ENCODE measurements at regions not wholly inside any gene's neighbourhood (a gene's known extent, or its start where the extent isn't known, plus 50 kb on each side); places are given as distances from the start of the nearest gene placed in this dataset.

- H2AK5ac ChIP-seq (ENCODE audit: low read depth, low read length) = no peak overlapping the region
- H3K4me2 ChIP-seq (ENCODE audit: low read depth, low read length) = no peak overlapping the region
- no peaks in the 10 kb centered on the region for H3K9me1 ChIP-seq (ENCODE audit: insufficient read depth, low read length)
- no peak for ATAC-seq (ENCODE audit: low read depth)
- H3K27ac ChIP-seq (ENCODE audit: insufficient read depth, low read length) = no peak overlapping the region
- no peak for DNase-seq
- H2AFZ ChIP-seq (replicated peaks; ENCODE audit: low read length, poor library complexity) = no peak overlapping the region
- no peak overlapping the region for H4K8ac ChIP-seq (ENCODE audit: low read depth in 2 of 2, low read length in 2 of 2)
- no peak overlapping the region for H2BK5ac ChIP-seq (ENCODE audit: low read depth, low read length, poor library complexity, severe bottlenecking)
- no peak overlapping the region for H3K4me3 ChIP-seq (ENCODE audit: insufficient read depth, low read depth, low read length)
- H3K9me3 ChIP-seq (ENCODE audit: control insufficient read depth, insufficient read depth, low read length) = peaks cover 4% of the 10 kb centered on the region; the same call in 1 of the 2 replicates
- POLR2A ChIA-PET (ENCODE audit: unreplicated experiment) = no interaction called here
- no peak overlapping the region for H4K91ac ChIP-seq (ENCODE audit: insufficient read depth, low read depth, low read length)
- H3K56ac ChIP-seq (ENCODE audit: extremely low read depth, insufficient read depth, low read length) = no peak overlapping the region
- no peak overlapping the region for H3K4ac ChIP-seq (ENCODE audit: low read depth, low read length)
- no peak overlapping the region for H2AK9ac ChIP-seq (replicated peaks; ENCODE audit: low read depth, low read length, poor library complexity)
- H2BK120ac ChIP-seq (ENCODE audit: low read depth, low read length) = no peak overlapping the region
- no peak overlapping the region for H3K18ac ChIP-seq (ENCODE audit: low read depth, low read length)
- H3K79me1 ChIP-seq (ENCODE audit: low read depth in 1 of 2, low read length in 2 of 2) = no peaks in the 10 kb centered on the region
- H4K5ac ChIP-seq (ENCODE audit: low read depth, low read length) = no peak overlapping the region
- no peak overlapping the region for H3K14ac ChIP-seq (replicated peaks; ENCODE audit: low read depth, low read length)
- no peak for TF ChIP-seq POLR2A (IDR thresholded peaks at IDR 0.05; ENCODE audit: low read depth, low read length)
- no peak for TF ChIP-seq RFX5 (IDR thresholded peaks at IDR 0.05; ENCODE audit: low read depth, low read length)
- no peak for TF ChIP-seq CEBPB (IDR thresholded peaks at IDR 0.05; ENCODE audit: low read depth, low read length)
- no peak for TF ChIP-seq USF2 (IDR thresholded peaks at IDR 0.05; ENCODE audit: low read depth, low read length)
- no peak for TF ChIP-seq MXI1 (IDR thresholded peaks at IDR 0.05; ENCODE audit: borderline replicate concordance, low read depth, low read length)
- TF ChIP-seq CHD1 (IDR thresholded peaks at IDR 0.05; ENCODE audit: low read depth, low read length) = no peak
- no peak for TF ChIP-seq NFE2L2 (IDR thresholded peaks at IDR 0.05; ENCODE audit: low read depth, low read length)
- no peak for TF ChIP-seq MAZ (IDR thresholded peaks at IDR 0.05; ENCODE audit: borderline replicate concordance, low read depth, low read length)
- no TSS peak for BruUV-seq (replicated peaks)
- dilution Hi-C loops (cut with HindIII; ENCODE audit: low sequenced_read_pairs, unreplicated experiment) (no loop called here), in situ Hi-C loops (cut with MboI; ENCODE audit: low sequenced_read_pairs) (no loop called here), intact Hi-C loops (cut with micrococcal nuclease) (no loop called here)
- no peak overlapping the region for H2BK20ac ChIP-seq (ENCODE audit: low read depth, low read length)
- H3K27me3 ChIP-seq (ENCODE audit: control insufficient read depth, insufficient read depth, low read length) = no peaks in the 10 kb centered on the region
- H3K9ac ChIP-seq (ENCODE audit: low read depth, low read length) = no peak overlapping the region
- CTCF ChIA-PET = no interaction called here
- no peak overlapping the region for H2BK15ac ChIP-seq (ENCODE audit: low read depth, low read length)
- 68% methylated on average over 26 of the region's 34 CpGs; no CpG with 5 or more reads in 1 of the 2 experiments for WGBS, 2 experiments (ENCODE audit: extremely low coverage in 2 of 2, insufficient read length in 1 of 2)
- peaks cover 1% of the 10 kb centered on the region; the same call in 1 of the 2 replicates for H3K4me1 ChIP-seq (ENCODE audit: control insufficient read depth, insufficient read depth, low read length)
- no peaks in the 10 kb centered on the region for H4K20me1 ChIP-seq (ENCODE audit: insufficient read depth, low read length)
- H3K23ac ChIP-seq (ENCODE audit: low read depth, low read length) = no peak overlapping the region
- H3K36me3 ChIP-seq (ENCODE audit: control insufficient read depth, insufficient read depth, low read length) = no peaks in the 10 kb centered on the region
Observed at GRCh38 chr6:17200395-17200794, 80.8 kb upstream of the RBM24 start.
